ENCODE measurements at regions not wholly inside any gene's neighbourhood (a gene's known extent, or its start where the extent isn't known, plus 50 kb on each side); places are given as distances from the start of the nearest gene placed in this dataset.
"Not testable (repeated sequence)": the region's sequence is repeated elsewhere in the genome, so short reads cannot be mapped to it uniquely, and the experiment has no call there.

- Histone ChIP-seq H3K9me3 (ENCODE audit: control insufficient read depth, low read depth, low read length) (no peaks in the 10 kb centered on the region), H3K36me3 (ENCODE audit: control insufficient read depth, insufficient read depth, low read length) (no peaks in the 10 kb centered on the region), H3K4me3 (ENCODE audit: low read length) (no peak overlapping the region), H3K27ac (ENCODE audit: low read length) (no peak overlapping the region), H3K4me1 (ENCODE audit: control insufficient read depth, insufficient read depth, low read length) (no peaks in the 10 kb centered on the region), H3K27me3 (ENCODE audit: control insufficient read depth, insufficient read depth, low read length) (peaks cover 23% of the 10 kb centered on the region)
- no CpG with 5 or more reads among the region's 1 CpG for WGBS (ENCODE audit: insufficient coverage, low lambda C conversion rate)
- no peak for DNase-seq
These were observed 597.0 kb downstream of the ETNK1 start for GRCh38 chr12:23221926-23222325.

- no CpG with 5 or more reads among the region's 3 CpGs for WGBS (ENCODE audit: insufficient coverage, low lambda C conversion rate)
- no peak for DNase-seq
- H3K4me3 ChIP-seq (ENCODE audit: low read length), result no peak overlapping the region
These were observed 597.8 kb downstream of the ETNK1 start for GRCh38 chr12:23222801-23223200.

DNA sequence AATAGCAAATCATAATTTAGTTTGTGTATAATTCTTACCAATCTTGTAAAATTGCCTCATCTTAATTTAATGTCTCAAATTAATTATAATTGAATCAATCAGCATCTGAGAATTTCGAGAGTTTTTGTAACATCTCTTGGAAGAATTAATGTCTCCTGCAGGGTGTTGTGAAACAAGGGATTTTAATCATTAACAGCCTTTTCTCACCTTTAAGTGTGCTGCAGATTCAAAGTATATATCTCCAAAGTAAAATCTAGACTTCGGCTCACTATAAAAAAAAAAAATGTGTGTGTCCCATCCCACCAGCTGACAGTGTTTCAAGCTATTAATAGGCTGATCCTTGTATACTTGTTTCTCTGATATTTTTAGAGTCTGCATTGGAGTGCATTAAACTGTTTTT, 603.1 kb downstream of the ETNK1 start:
- no peaks in the 10 kb centered on the region for H3K36me3 ChIP-seq (ENCODE audit: control insufficient read depth, insufficient read depth, low read length)
- H3K4me3 ChIP-seq (ENCODE audit: low read length), result no peak overlapping the region
- H3K9me3 ChIP-seq (ENCODE audit: control insufficient read depth, low read depth, low read length), result no peaks in the 10 kb centered on the region
- 50% methylated on average over 1 of the region's 2 CpGs for WGBS (ENCODE audit: insufficient coverage, low lambda C conversion rate)
- H3K27ac ChIP-seq (ENCODE audit: low read length), result no peak overlapping the region
- H3K27me3 ChIP-seq (ENCODE audit: control insufficient read depth, insufficient read depth, low read length), result peaks cover 11% of the 10 kb centered on the region
- peak; percentile 46 to 60 for DNase-seq
- peaks cover 8% of the 10 kb centered on the region for H3K4me1 ChIP-seq (ENCODE audit: control insufficient read depth, insufficient read depth, low read length)

More at GRCh38 chr12:23222801-23223200, 597.8 kb downstream of the ETNK1 start:
- Histone ChIP-seq H3K36me3 (ENCODE audit: control insufficient read depth, insufficient read depth, low read length) (no peaks in the 10 kb centered on the region), H3K27ac (ENCODE audit: low read length) (no peak overlapping the region), H3K9me3 (ENCODE audit: control insufficient read depth, low read depth, low read length) (no peaks in the 10 kb centered on the region), H3K4me1 (ENCODE audit: control insufficient read depth, insufficient read depth, low read length) (peaks cover 3% of the 10 kb centered on the region), H3K27me3 (ENCODE audit: control insufficient read depth, insufficient read depth, low read length) (peaks cover 19% of the 10 kb centered on the region)

DNA sequence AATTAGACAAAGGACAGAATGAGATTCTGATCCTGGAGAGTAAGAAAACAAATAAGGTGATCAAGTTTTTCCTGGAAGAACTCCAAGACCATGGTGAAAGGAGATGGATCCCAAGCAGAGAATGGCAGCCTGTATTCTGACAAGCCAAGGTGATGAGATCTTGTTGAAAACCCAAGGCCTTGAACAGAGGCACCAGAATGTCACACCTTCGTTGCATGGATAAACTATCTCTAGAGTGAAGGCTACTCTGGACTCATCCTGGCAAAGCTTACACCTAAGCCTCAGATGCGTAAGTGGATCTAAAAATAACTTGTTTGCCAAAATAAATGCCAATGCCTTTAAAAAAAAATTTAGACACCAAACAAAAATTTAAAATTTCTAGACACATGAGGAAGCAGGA, 605.9 kb downstream of the ETNK1 start:
- 100% methylated on average over 1 of the region's 2 CpGs for WGBS (ENCODE audit: insufficient coverage, low lambda C conversion rate)
- DNase-seq, result no peak

DNA sequence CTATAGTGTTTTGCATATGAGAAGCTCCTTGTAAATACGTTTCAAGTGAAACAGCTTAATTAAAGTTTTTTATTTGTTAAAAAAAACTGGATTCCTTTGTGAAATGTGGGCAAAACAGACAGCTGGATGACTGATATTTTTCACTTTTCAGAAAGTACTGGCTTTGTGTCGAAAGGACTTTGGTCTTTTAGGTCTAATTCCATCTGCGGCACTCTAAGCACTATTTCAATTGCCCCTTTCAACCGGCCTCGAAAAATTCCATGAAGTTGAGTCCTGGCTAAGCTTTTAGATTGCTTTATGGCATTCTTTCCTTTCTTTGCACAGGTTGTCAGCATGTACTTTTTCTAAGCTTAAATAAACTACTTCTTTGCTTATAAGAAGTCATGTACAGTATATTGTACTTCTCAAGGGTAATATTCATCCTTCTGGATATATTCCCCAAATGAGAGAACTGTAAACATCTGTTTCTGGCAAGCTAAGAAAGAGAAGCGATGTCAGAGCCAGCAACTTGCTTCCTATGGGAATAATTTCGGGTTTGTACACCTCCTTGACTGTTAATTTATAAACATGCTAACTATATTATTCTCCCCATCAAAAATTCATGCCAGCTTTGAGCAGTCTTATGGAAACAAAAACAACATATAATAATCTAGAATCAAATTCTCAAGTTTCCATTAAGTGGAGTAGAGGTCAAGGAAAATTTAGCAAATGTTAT, 611.3 kb downstream of the ETNK1 start:
- Histone ChIP-seq H3K36me3 (ENCODE audit: control insufficient read depth, insufficient read depth, low read length) (no peaks in the 10 kb centered on the region), H3K27me3 (ENCODE audit: control insufficient read depth, insufficient read depth, low read length) (no peaks in the 10 kb centered on the region), H3K27ac (ENCODE audit: low read length) (no peak overlapping the region), H3K4me1 (ENCODE audit: control insufficient read depth, insufficient read depth, low read length) (peaks cover 10% of the 10 kb centered on the region), H3K9me3 (ENCODE audit: control insufficient read depth, low read depth, low read length) (no peaks in the 10 kb centered on the region), H3K4me3 (ENCODE audit: low read length) (no peak overlapping the region)
- DNase-seq, result peak; percentile 8 to 59
- WGBS (ENCODE audit: insufficient coverage, low lambda C conversion rate), result 60% methylated on average over 1 of the region's 7 CpGs

More for the DNA sequence above, 605.9 kb downstream of the ETNK1 start:
- Histone ChIP-seq H3K36me3 (ENCODE audit: control insufficient read depth, insufficient read depth, low read length) (no peaks in the 10 kb centered on the region), H3K4me3 (ENCODE audit: low read length) (no peak overlapping the region), H3K4me1 (ENCODE audit: control insufficient read depth, insufficient read depth, low read length) (peaks cover 12% of the 10 kb centered on the region), H3K27ac (ENCODE audit: low read length) (no peak overlapping the region), H3K27me3 (ENCODE audit: control insufficient read depth, insufficient read depth, low read length) (peaks cover 2% of the 10 kb centered on the region), H3K9me3 (ENCODE audit: control insufficient read depth, low read depth, low read length) (no peaks in the 10 kb centered on the region)

- Histone ChIP-seq H3K4me1 (ENCODE audit: control insufficient read depth, insufficient read depth, low read length) (peaks cover 10% of the 10 kb centered on the region), H3K4me3 (ENCODE audit: low read length) (no peak overlapping the region), H3K9me3 (ENCODE audit: control insufficient read depth, low read depth, low read length) (no peaks in the 10 kb centered on the region), H3K36me3 (ENCODE audit: control insufficient read depth, insufficient read depth, low read length) (no peaks in the 10 kb centered on the region), H3K27ac (ENCODE audit: low read length) (no peak overlapping the region), H3K27me3 (ENCODE audit: control insufficient read depth, insufficient read depth, low read length) (no peaks in the 10 kb centered on the region)
- DNase-seq, result no peak
- 100% methylated on average over 1 of the region's 1 CpG for WGBS (ENCODE audit: insufficient coverage, low lambda C conversion rate)
These were observed 611.8 kb downstream of the ETNK1 start for GRCh38 chr12:23236811-23237210.

GRCh38 chr12:23238190-23238589, 613.2 kb downstream of the ETNK1 start:
- Histone ChIP-seq H3K36me3 (ENCODE audit: control insufficient read depth, insufficient read depth, low read length) (no peaks in the 10 kb centered on the region), H3K4me3 (ENCODE audit: low read length) (no peak overlapping the region), H3K27ac (ENCODE audit: low read length) (no peak overlapping the region), H3K9me3 (ENCODE audit: control insufficient read depth, low read depth, low read length) (no peaks in the 10 kb centered on the region), H3K27me3 (ENCODE audit: control insufficient read depth, insufficient read depth, low read length) (no peaks in the 10 kb centered on the region), H3K4me1 (ENCODE audit: control insufficient read depth, insufficient read depth, low read length) (peaks cover 10% of the 10 kb centered on the region)
- DNase-seq, result no peak
- WGBS (ENCODE audit: insufficient coverage, low lambda C conversion rate), result no CpG with 5 or more reads among the region's 3 CpGs

- no peaks in the 10 kb centered on the region for H3K36me3 ChIP-seq (ENCODE audit: control insufficient read depth, insufficient read depth, low read length)
- H3K9me3 ChIP-seq (ENCODE audit: control insufficient read depth, low read depth, low read length), result no peaks in the 10 kb centered on the region
- no peak overlapping the region for H3K27ac ChIP-seq (ENCODE audit: low read length)
- no peak overlapping the region for H3K4me3 ChIP-seq (ENCODE audit: low read length)
- H3K4me1 ChIP-seq (ENCODE audit: control insufficient read depth, insufficient read depth, low read length), result peaks cover 10% of the 10 kb centered on the region
- no peak for DNase-seq
- H3K27me3 ChIP-seq (ENCODE audit: control insufficient read depth, insufficient read depth, low read length), result no peaks in the 10 kb centered on the region
These were observed 614.0 kb downstream of the ETNK1 start for GRCh38 chr12:23238957-23239356.

DNA sequence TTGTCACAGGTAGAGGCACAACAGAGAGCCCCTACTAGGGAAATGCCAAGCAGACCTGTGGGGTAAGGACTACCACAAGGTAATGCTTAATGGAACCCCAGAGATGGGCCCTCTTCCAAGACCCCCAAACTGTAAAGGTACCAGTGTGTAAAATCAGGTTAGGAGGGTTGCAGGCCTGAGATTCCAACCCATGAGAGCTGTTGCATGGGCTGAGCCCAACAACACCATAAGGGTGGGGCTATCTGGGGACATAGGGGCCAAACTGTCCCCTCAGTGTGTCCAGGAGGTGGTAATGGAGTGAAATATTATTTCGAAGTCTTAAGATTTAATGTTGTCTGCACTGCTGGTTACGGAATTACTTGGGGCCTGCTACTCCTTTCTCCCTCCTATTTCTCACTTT, 620.2 kb downstream of the ETNK1 start:
- Histone ChIP-seq H3K27me3 (ENCODE audit: control insufficient read depth, insufficient read depth, low read length) (no peaks in the 10 kb centered on the region), H3K4me1 (ENCODE audit: control insufficient read depth, insufficient read depth, low read length) (peaks cover 6% of the 10 kb centered on the region), H3K4me3 (ENCODE audit: low read length) (no peak overlapping the region), H3K27ac (ENCODE audit: low read length) (no peak overlapping the region), H3K36me3 (ENCODE audit: control insufficient read depth, insufficient read depth, low read length) (no peaks in the 10 kb centered on the region), H3K9me3 (ENCODE audit: control insufficient read depth, low read depth, low read length) (no peaks in the 10 kb centered on the region)
- DNase-seq, result no peak
- WGBS (ENCODE audit: insufficient coverage, low lambda C conversion rate), result no CpG with 5 or more reads among the region's 2 CpGs

DNA sequence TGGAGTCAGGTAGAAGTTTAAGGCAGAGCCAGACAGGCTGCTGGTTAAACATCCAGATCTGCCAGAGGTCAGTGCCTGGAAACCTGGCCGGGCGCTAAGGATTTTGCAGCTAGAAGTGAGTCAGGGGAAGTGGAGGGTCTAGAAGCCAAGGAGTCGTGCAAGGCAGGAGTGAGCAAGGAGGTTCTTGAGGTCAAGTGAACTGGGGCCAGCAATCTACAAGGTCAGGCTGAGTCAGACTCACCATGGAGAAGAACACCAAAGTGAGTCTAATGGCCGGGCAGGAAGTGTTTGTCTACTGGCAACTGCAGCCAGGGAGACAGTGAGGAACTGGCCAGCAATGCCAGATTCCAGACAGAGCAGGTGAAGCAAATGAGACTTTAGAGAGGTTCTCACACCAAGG, 628.2 kb downstream of the ETNK1 start:
- WGBS (ENCODE audit: insufficient coverage, low lambda C conversion rate), result no CpG with 5 or more reads among the region's 4 CpGs
- no peak for DNase-seq
- H3K27me3 ChIP-seq (ENCODE audit: control insufficient read depth, insufficient read depth, low read length), result no peaks in the 10 kb centered on the region
- H3K9me3 ChIP-seq (ENCODE audit: control insufficient read depth, low read depth, low read length), result no peaks in the 10 kb centered on the region
- H3K4me3 ChIP-seq (ENCODE audit: low read length), result no peak overlapping the region
- H3K4me1 ChIP-seq (ENCODE audit: control insufficient read depth, insufficient read depth, low read length), result no peaks in the 10 kb centered on the region
- no peak overlapping the region for H3K27ac ChIP-seq (ENCODE audit: low read length)
- no peaks in the 10 kb centered on the region for H3K36me3 ChIP-seq (ENCODE audit: control insufficient read depth, insufficient read depth, low read length)

GRCh38 chr12:23253910-23254309, 628.9 kb downstream of the ETNK1 start:
- not testable (repeated sequence) for H3K4me1 ChIP-seq (ENCODE audit: control insufficient read depth, insufficient read depth, low read length); H3K27me3 ChIP-seq (ENCODE audit: control insufficient read depth, insufficient read depth, low read length); DNase-seq; H3K27ac ChIP-seq (ENCODE audit: low read length); H3K9me3 ChIP-seq (ENCODE audit: control insufficient read depth, low read depth, low read length); H3K36me3 ChIP-seq (ENCODE audit: control insufficient read depth, insufficient read depth, low read length); H3K4me3 ChIP-seq (ENCODE audit: low read length)
- 92% methylated on average over 1 of the region's 6 CpGs for WGBS (ENCODE audit: insufficient coverage, low lambda C conversion rate)
